K562 (cell line): ENCODE measurements at regions not wholly inside any gene's neighbourhood (a gene's known extent, or its start where the extent isn't known, plus 50 kb on each side); places are given as distances from the start of the nearest gene placed in this dataset.

Experiments
- JUNB ChIP-seq: fragments of 450-650 bp; formaldehyde crosslinking; conservative IDR thresholded peaks from 2 replicates; pipeline ENCODE4 v1.4.0; 2020; ENCODE audit warnings: mild to moderate bottlenecking
- REST ChIP-seq, 2 experiments: fragments of 450-650 bp; formaldehyde crosslinking in 1 of 2; IDR thresholded peaks; 2 replicates each; pipeline versions ENCODE4 v1.4.0 to v1.6.1; 2014 to 2020; ENCODE audit warnings: mild to moderate bottlenecking in 2 of 2, borderline replicate concordance in 1 of 2, low read depth in 1 of 2
- TGIF2 ChIP-seq: sonication (generic); formaldehyde crosslinking; IDR thresholded peaks from 2 replicates; pipeline ENCODE4 v1.8.1; 2022; ENCODE audit warnings: mild to moderate bottlenecking, missing genetic modification reagents, moderate library complexity
- ZNF282 ChIP-seq: sonication (generic); formaldehyde crosslinking; IDR thresholded peaks from 2 replicates; pipeline ENCODE4 v1.8.1; 2023; ENCODE audit warnings: missing genetic modification reagents
- ZNF655 ChIP-seq: fragments of 250-450 bp; sonication (Bioruptor Pico); IDR thresholded peaks from 2 replicates; pipeline ENCODE4 v1.5.0; 2021

- no peak for TF ChIP-seq REST (IDR thresholded peaks at IDR 0.05; ENCODE audit: borderline replicate concordance)
- no peak for TF ChIP-seq REST (CRISPR knock-in tag; IDR thresholded peaks at IDR 0.05; ENCODE audit: low read depth)
- no peak for TF ChIP-seq ZNF655 (CRISPR knock-in tag)
- TF ChIP-seq JUNB (CRISPR knock-in tag) = no peak
- TF ChIP-seq ZNF282 (CRISPR knock-in tag) = no peak
- no peak for TF ChIP-seq TGIF2 (CRISPR knock-in tag)
These were observed 444.0 kb upstream of the AZI2 start (continued) for GRCh38 chr3:28792604-28793003.
